Mesothelial cell of epicardium (in vitro differentiated cells): ENCODE measurements at regions not wholly inside any gene's neighbourhood (a gene's known extent, or its start where the extent isn't known, plus 50 kb on each side); places are given as distances from the start of the nearest gene placed in this dataset.

Source experiments
- DNase-seq, 2 experiments: peaks; one replicate each; pipeline ENCODE4 v3.0.0; 2021; ENCODE audit warnings: low spot score in 2 of 2; ENCODE audit not compliant: unreplicated experiment in 2 of 2
- H3K27ac Mint-ChIP-seq: 2 replicates; pipeline ENCODE4 v1.8.0; 2021; ENCODE audit warnings: mixed read lengths
- H3K27me3 Mint-ChIP-seq: 2 replicates; pipeline ENCODE4 v1.8.0; 2021; ENCODE audit warnings: low read depth, mixed read lengths
- H3K36me3 Mint-ChIP-seq: 2 replicates; pipeline ENCODE4 v1.8.0; 2021; ENCODE audit warnings: mixed read lengths
- H3K4me1 Mint-ChIP-seq: 2 replicates; pipeline ENCODE4 v1.8.0; 2021; ENCODE audit warnings: mixed read lengths
- H3K4me3 Mint-ChIP-seq: 2 replicates; pipeline ENCODE4 v1.8.0; 2021; ENCODE audit warnings: mild to moderate bottlenecking, moderate library complexity, mixed read lengths
- H3K9me3 Mint-ChIP-seq: 2 replicates; pipeline ENCODE4 v1.8.0; 2021; ENCODE audit warnings: mixed read lengths
- CTCF ChIP-seq: fragments of 200-600 bp; sonication (generic); IDR thresholded peaks from one replicate; pipeline ENCODE4 v1.5.0; 2021; ENCODE audit warnings: antibody characterized with exemption; ENCODE audit not compliant: unreplicated experiment

GRCh38 chr1:4164965-4165364 is 264.9 kb upstream of the C1orf174 start:
- Mint-ChIP-seq H3K27ac (no peak overlapping the region), H3K9me3 (no peaks in the 10 kb centered on the region), H3K36me3 (no peaks in the 10 kb centered on the region), H3K4me3 (no peak overlapping the region), H3K4me1 (peaks cover 5% of the 10 kb centered on the region), H3K27me3 (peaks cover 51% of the 10 kb centered on the region)
- DNase-seq: no peak
- no peak for TF ChIP-seq CTCF

- H3K4me3 Mint-ChIP-seq: no peak overlapping the region
- no peak overlapping the region for H3K27ac Mint-ChIP-seq
- DNase-seq: no peak
- TF ChIP-seq CTCF: no peak
- H3K4me1 Mint-ChIP-seq: peaks cover 5% of the 10 kb centered on the region
- no peaks in the 10 kb centered on the region for H3K9me3 Mint-ChIP-seq
- peaks cover 57% of the 10 kb centered on the region for H3K27me3 Mint-ChIP-seq
- H3K36me3 Mint-ChIP-seq: no peaks in the 10 kb centered on the region
Observed at GRCh38 chr1:4165686-4166300, 265.7 kb upstream of the C1orf174 start.

GRCh38 chr1:4166713-4167112 is 266.6 kb upstream of the C1orf174 start:
- no peak for TF ChIP-seq CTCF
- Mint-ChIP-seq H3K36me3 (no peaks in the 10 kb centered on the region), H3K4me1 (peaks cover 5% of the 10 kb centered on the region), H3K27me3 (peaks cover 67% of the 10 kb centered on the region), H3K4me3 (no peak overlapping the region), H3K27ac (no peak overlapping the region), H3K9me3 (no peaks in the 10 kb centered on the region)
- DNase-seq: no peak

GRCh38 chr1:4169991-4170390 is 269.9 kb upstream of the C1orf174 start:
- no peaks in the 10 kb centered on the region for H3K9me3 Mint-ChIP-seq
- no peak for DNase-seq
- no peak overlapping the region for H3K27ac Mint-ChIP-seq
- H3K27me3 Mint-ChIP-seq: peaks cover 62% of the 10 kb centered on the region
- no peak overlapping the region for H3K4me3 Mint-ChIP-seq
- peaks cover 5% of the 10 kb centered on the region for H3K4me1 Mint-ChIP-seq
- TF ChIP-seq CTCF: no peak
- H3K36me3 Mint-ChIP-seq: no peaks in the 10 kb centered on the region

- no peak for DNase-seq
- Mint-ChIP-seq H3K4me1 (peaks cover 5% of the 10 kb centered on the region), H3K27me3 (peaks cover 55% of the 10 kb centered on the region), H3K36me3 (no peaks in the 10 kb centered on the region), H3K9me3 (no peaks in the 10 kb centered on the region), H3K27ac (no peak overlapping the region), H3K4me3 (no peak overlapping the region)
- TF ChIP-seq CTCF: no peak
Observed at GRCh38 chr1:4170548-4171340, 270.7 kb upstream of the C1orf174 start.
